Osteocyte (in vitro differentiated cells): ENCODE measurements at regions not wholly inside any gene's neighbourhood (a gene's known extent, or its start where the extent isn't known, plus 50 kb on each side); places are given as distances from the start of the nearest gene placed in this dataset.

Source experiments
- DNase-seq: peaks from one replicate; pipeline ENCODE4 v3.0.0; 2021; ENCODE audit warnings: mixed read lengths; ENCODE audit not compliant: unreplicated experiment; ENCODE audit errors: extremely low spot score
- H3K27ac Mint-ChIP-seq: one replicate; pipeline ENCODE4 v1.8.0; 2021; ENCODE audit warnings: mild to moderate bottlenecking, mixed read lengths; ENCODE audit not compliant: unreplicated experiment
- H3K27me3 Mint-ChIP-seq: one replicate; pipeline ENCODE4 v1.8.0; 2021; ENCODE audit warnings: mixed read lengths; ENCODE audit not compliant: unreplicated experiment
- H3K36me3 Mint-ChIP-seq: one replicate; pipeline ENCODE4 v1.8.0; 2021; ENCODE audit warnings: mixed read lengths; ENCODE audit not compliant: unreplicated experiment
- H3K4me1 Mint-ChIP-seq: one replicate; pipeline ENCODE4 v1.8.0; 2021; ENCODE audit warnings: mixed read lengths; ENCODE audit not compliant: unreplicated experiment
- H3K4me3 Mint-ChIP-seq: one replicate; pipeline ENCODE4 v1.8.0; 2021; ENCODE audit warnings: mild to moderate bottlenecking, moderate library complexity, mixed read lengths; ENCODE audit not compliant: unreplicated experiment
- H3K9me3 Mint-ChIP-seq: one replicate; pipeline ENCODE4 v1.8.0; 2021; ENCODE audit warnings: mixed read lengths; ENCODE audit not compliant: unreplicated experiment
- TF ChIP-seq, protein P1 (sequence below): fragments of 200-600 bp; sonication (generic); IDR thresholded peaks from 2 replicates; pipeline ENCODE4 v1.5.0; 2021; ENCODE audit warnings: antibody characterized with exemption, mild to moderate bottlenecking, moderate library complexity

DNA sequence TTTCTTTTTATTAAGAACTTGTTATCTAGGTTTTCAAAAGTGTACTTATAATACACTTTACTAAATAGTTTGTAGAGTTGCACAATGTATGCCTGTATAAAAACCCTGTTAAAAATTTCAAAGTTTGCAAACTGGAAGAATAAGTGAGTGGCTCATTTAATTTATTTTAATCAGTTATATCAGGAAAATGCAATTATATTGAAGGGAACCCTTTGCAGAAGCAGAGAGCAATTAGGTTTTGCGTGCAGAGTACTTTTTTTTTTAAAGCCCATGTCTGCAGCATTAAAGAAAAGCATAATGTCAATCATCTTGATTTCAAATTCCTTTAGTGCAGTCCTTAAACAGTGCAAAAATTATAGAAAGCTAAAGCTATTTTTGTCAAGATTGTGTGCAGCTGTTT is 271.3 kb upstream of the LDB2 start:
- H3K4me3 Mint-ChIP-seq = no peak overlapping the region
- no peaks in the 10 kb centered on the region for H3K27me3 Mint-ChIP-seq
- TF ChIP-seq, protein P1, sequence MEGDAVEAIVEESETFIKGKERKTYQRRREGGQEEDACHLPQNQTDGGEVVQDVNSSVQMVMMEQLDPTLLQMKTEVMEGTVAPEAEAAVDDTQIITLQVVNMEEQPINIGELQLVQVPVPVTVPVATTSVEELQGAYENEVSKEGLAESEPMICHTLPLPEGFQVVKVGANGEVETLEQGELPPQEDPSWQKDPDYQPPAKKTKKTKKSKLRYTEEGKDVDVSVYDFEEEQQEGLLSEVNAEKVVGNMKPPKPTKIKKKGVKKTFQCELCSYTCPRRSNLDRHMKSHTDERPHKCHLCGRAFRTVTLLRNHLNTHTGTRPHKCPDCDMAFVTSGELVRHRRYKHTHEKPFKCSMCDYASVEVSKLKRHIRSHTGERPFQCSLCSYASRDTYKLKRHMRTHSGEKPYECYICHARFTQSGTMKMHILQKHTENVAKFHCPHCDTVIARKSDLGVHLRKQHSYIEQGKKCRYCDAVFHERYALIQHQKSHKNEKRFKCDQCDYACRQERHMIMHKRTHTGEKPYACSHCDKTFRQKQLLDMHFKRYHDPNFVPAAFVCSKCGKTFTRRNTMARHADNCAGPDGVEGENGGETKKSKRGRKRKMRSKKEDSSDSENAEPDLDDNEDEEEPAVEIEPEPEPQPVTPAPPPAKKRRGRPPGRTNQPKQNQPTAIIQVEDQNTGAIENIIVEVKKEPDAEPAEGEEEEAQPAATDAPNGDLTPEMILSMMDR = no peak
- peaks cover 69% of the 10 kb centered on the region for H3K4me1 Mint-ChIP-seq
- H3K27ac Mint-ChIP-seq = peak overlapping the region; percentile 65
- no peaks in the 10 kb centered on the region for H3K9me3 Mint-ChIP-seq
- no peak for DNase-seq
- no peaks in the 10 kb centered on the region for H3K36me3 Mint-ChIP-seq

GRCh38 chr4:17168571-17168970 is 270.1 kb upstream of the LDB2 start:
- Mint-ChIP-seq H3K4me3 (no peak overlapping the region), H3K27ac (peak overlapping the region; percentile 76), H3K36me3 (no peaks in the 10 kb centered on the region), H3K27me3 (no peaks in the 10 kb centered on the region), H3K4me1 (peaks cover 80% of the 10 kb centered on the region), H3K9me3 (no peaks in the 10 kb centered on the region)
- DNase-seq = no peak
- TF ChIP-seq, protein P1 = no peak

DNA sequence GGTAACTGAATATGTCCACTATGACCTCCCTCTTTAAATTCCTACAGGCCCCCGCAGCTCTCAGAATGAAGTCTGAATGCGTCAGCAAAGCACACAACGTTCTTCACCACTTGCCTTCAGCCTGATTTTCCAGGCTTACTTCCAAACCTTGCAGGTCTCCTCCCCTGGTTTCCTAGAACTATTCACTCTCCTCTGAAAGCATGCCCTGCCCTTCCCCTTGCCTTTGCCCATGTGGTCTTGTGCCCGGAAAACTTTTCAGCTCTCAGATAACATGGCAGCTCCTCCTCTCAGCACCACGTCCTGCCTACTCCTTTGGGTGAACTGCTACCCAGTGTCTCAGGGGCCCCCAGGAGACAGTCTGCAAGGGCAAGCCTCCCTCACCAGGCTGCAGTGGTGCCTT is 268.5 kb upstream of the LDB2 start:
- Mint-ChIP-seq H3K4me1 (peaks cover 70% of the 10 kb centered on the region), H3K36me3 (no peaks in the 10 kb centered on the region), H3K27me3 (no peaks in the 10 kb centered on the region), H3K27ac (peak overlapping the region; percentile 76), H3K9me3 (peaks cover 3% of the 10 kb centered on the region), H3K4me3 (no peak overlapping the region)
- no peak for DNase-seq
- TF ChIP-seq, protein P1 = no peak

GRCh38 chr4:17165286-17165685 is 266.8 kb upstream of the LDB2 start:
- Mint-ChIP-seq H3K9me3 (peaks cover 20% of the 10 kb centered on the region), H3K36me3 (no peaks in the 10 kb centered on the region), H3K4me1 (peaks cover 53% of the 10 kb centered on the region), H3K4me3 (no peak overlapping the region), H3K27me3 (no peaks in the 10 kb centered on the region), H3K27ac (no peak overlapping the region)
- TF ChIP-seq, protein P1 = no peak
- no peak for DNase-seq

DNA sequence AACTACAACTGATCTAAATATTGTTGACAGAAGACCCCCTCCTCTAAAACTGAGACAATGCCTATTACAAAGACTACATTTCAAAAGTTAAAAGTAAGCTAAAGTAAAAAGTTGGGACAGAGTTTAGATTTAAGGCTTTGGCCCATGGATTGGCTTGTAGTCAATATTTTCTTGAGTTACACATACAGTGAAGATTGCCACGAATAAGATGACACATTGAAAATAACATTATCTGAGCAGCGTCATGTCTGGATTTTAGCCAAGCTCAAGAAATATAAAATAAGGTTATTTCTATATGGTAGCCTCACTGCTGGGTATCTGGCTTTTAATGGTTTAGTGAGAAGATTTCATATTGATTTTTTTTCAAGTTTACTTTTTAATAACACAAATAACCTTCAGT is 266.2 kb upstream of the LDB2 start:
- TF ChIP-seq, protein P1 = no peak
- Mint-ChIP-seq H3K27me3 (no peaks in the 10 kb centered on the region), H3K9me3 (peaks cover 24% of the 10 kb centered on the region), H3K4me3 (no peak overlapping the region), H3K27ac (no peak overlapping the region), H3K4me1 (peaks cover 47% of the 10 kb centered on the region), H3K36me3 (no peaks in the 10 kb centered on the region)
- DNase-seq = no peak
